H9 (cell line): ENCODE measurements at regions not wholly inside any gene's neighbourhood (a gene's known extent, or its start where the extent isn't known, plus 50 kb on each side); places are given as distances from the start of the nearest gene placed in this dataset.

ENCODE experiments used
- DNase-seq: peaks from one replicate; pipeline ENCODE4 v3.0.0-alpha.2; 2017
- H2AFZ ChIP-seq: one replicate; pipeline ENCODE4 v1.6.1; 2013; ENCODE audit warnings: mild to moderate bottlenecking, low read length, control low read depth, moderate library complexity
- H2AK5ac ChIP-seq: 2 replicates; pipeline ENCODE4 v1.6.1; 2013; ENCODE audit warnings: low read length, control low read depth, mixed read lengths; ENCODE audit not compliant: insufficient read length
- H2BK120ac ChIP-seq: one replicate; pipeline ENCODE4 v1.6.1; 2013; ENCODE audit warnings: low read depth, mild to moderate bottlenecking, low read length, control low read depth, inconsistent platforms; ENCODE audit not compliant: poor library complexity, severe bottlenecking
- H2BK12ac ChIP-seq: 2 replicates; pipeline ENCODE4 v1.6.1; 2013; ENCODE audit warnings: low read length, control low read depth, mixed read lengths, low read depth; ENCODE audit not compliant: insufficient read length
- H2BK15ac ChIP-seq: 2 replicates; pipeline ENCODE4 v1.6.1; 2013; ENCODE audit warnings: low read depth, low read length, control low read depth
- H2BK20ac ChIP-seq: one replicate; pipeline ENCODE4 v1.6.1; 2013; ENCODE audit warnings: low read depth, mild to moderate bottlenecking, low read length, control low read depth, inconsistent platforms; ENCODE audit not compliant: poor library complexity, severe bottlenecking
- H2BK5ac ChIP-seq: 2 replicates; pipeline ENCODE4 v1.6.1; 2013; ENCODE audit warnings: low read length, control low read depth, mixed read lengths; ENCODE audit not compliant: insufficient read length
- H3K14ac ChIP-seq: 2 replicates; pipeline ENCODE4 v1.6.1; 2013; ENCODE audit warnings: low read length, control low read depth; ENCODE audit not compliant: insufficient read depth
- H3K18ac ChIP-seq: 2 replicates; pipeline ENCODE4 v1.6.1; 2013; ENCODE audit warnings: low read depth, mild to moderate bottlenecking, mixed read lengths, low read length, control low read depth; ENCODE audit not compliant: insufficient read length
- H3K23ac ChIP-seq: 2 replicates; pipeline ENCODE4 v1.6.1; 2013; ENCODE audit warnings: low read length, control low read depth, mixed read lengths, low read depth; ENCODE audit not compliant: insufficient read length
- H3K23me2 ChIP-seq: 2 replicates; pipeline ENCODE4 v1.6.1; 2013; ENCODE audit warnings: low read depth, mild to moderate bottlenecking, mixed read lengths, low read length, control low read depth; ENCODE audit not compliant: insufficient read length, poor library complexity, severe bottlenecking
- H3K27ac ChIP-seq: 2 replicates; pipeline ENCODE4 v1.5.1; 2013; ENCODE audit warnings: low read length, control low read depth, mixed read lengths, low read depth; ENCODE audit not compliant: insufficient read length
- H3K27me3 ChIP-seq: 2 replicates; pipeline ENCODE4 v1.6.1; 2013; ENCODE audit warnings: low read length, control low read depth, inconsistent platforms; ENCODE audit not compliant: insufficient read depth
- H3K4ac ChIP-seq: 2 replicates; pipeline ENCODE4 v1.6.1; 2013; ENCODE audit warnings: low read depth, mild to moderate bottlenecking, control low read depth, inconsistent platforms, low read length, moderate library complexity
- H3K4me1 ChIP-seq: 2 replicates; pipeline ENCODE4 v1.6.1; 2013; ENCODE audit warnings: low read length, control low read depth, inconsistent platforms; ENCODE audit not compliant: insufficient read depth
- H3K4me2 ChIP-seq: 2 replicates; pipeline ENCODE4 v1.6.1; 2013; ENCODE audit warnings: low read length, control low read depth, mixed read lengths; ENCODE audit not compliant: insufficient read length, insufficient read depth
- H3K56ac ChIP-seq: 2 replicates; pipeline ENCODE4 v1.6.1; 2013; ENCODE audit warnings: low read depth, mild to moderate bottlenecking, mixed read lengths, low read length, control low read depth; ENCODE audit not compliant: insufficient read length
- H3K79me1 ChIP-seq: 2 replicates; pipeline ENCODE4 v1.6.1; 2013; ENCODE audit warnings: low read depth, mild to moderate bottlenecking, moderate library complexity, low read length, control low read depth, inconsistent platforms; ENCODE audit not compliant: insufficient read depth, poor library complexity, severe bottlenecking
- H3K79me2 ChIP-seq: 2 replicates; pipeline ENCODE4 v1.6.1; 2013; ENCODE audit warnings: low read length, control low read depth, inconsistent platforms; ENCODE audit not compliant: insufficient read depth
- H3K9ac ChIP-seq: 2 replicates; pipeline ENCODE4 v1.6.1; 2013; ENCODE audit warnings: low read length, control low read depth, mixed read lengths; ENCODE audit not compliant: insufficient read length; ENCODE audit errors: extremely low read depth
- H3K9me3 ChIP-seq: one replicate; pipeline ENCODE4 v1.6.1; 2013; ENCODE audit warnings: low read depth, low read length, inconsistent platforms; ENCODE audit not compliant: control insufficient read depth
- H3T11ph ChIP-seq: one replicate; pipeline ENCODE4 v1.6.1; 2013; ENCODE audit warnings: mild to moderate bottlenecking, low read length, control low read depth, inconsistent platforms
- H4K20me1 ChIP-seq: one replicate; pipeline ENCODE4 v1.6.1; 2013; ENCODE audit not compliant: control insufficient read depth, insufficient read length, insufficient read depth
- H4K5ac ChIP-seq: 2 replicates; pipeline ENCODE4 v1.6.1; 2013; ENCODE audit warnings: low read depth, mild to moderate bottlenecking, mixed read lengths, low read length, control low read depth; ENCODE audit not compliant: insufficient read length
- H4K8ac ChIP-seq: replicated peaks from 2 replicates; pipeline ENCODE4 v1.6.1; 2013; ENCODE audit warnings: low read length, control low read depth, mixed read lengths, low read depth; ENCODE audit not compliant: insufficient read length
- H4K91ac ChIP-seq: 2 replicates; pipeline ENCODE4 v1.6.1; 2013; ENCODE audit warnings: low read depth, mild to moderate bottlenecking, moderate library complexity, mixed read lengths, low read length, control low read depth; ENCODE audit not compliant: insufficient read length
- H3K27ac Mint-ChIP-seq, 3 experiments: 2 replicates in 2 of 3; 3 replicates in 1 of 3; pipeline ENCODE4 v1.8.0; 2020 to 2021; ENCODE audit warnings: mixed read lengths in 3 of 3, mild to moderate bottlenecking in 1 of 3, moderate library complexity in 1 of 3
- H3K27me3 Mint-ChIP-seq: 2 replicates; pipeline ENCODE4 v1.8.0; 2021; ENCODE audit warnings: low read depth, mild to moderate bottlenecking, moderate library complexity, mixed read lengths
- H3K36me3 Mint-ChIP-seq, 3 experiments: 2 replicates in 2 of 3; 3 replicates in 1 of 3; pipeline ENCODE4 v1.8.0; 2020 to 2021; ENCODE audit warnings: low read depth in 3 of 3, mixed read lengths in 3 of 3; ENCODE audit not compliant: insufficient read depth in 1 of 3
- H3K4me1 Mint-ChIP-seq, 2 experiments: 2 replicates each; pipeline ENCODE4 v1.8.0; 2020; ENCODE audit warnings: mixed read lengths in 2 of 2
- H3K4me3 Mint-ChIP-seq, 2 experiments: 2 replicates in 1 of 2; 3 replicates in 1 of 2; pipeline ENCODE4 v1.8.0; 2020 to 2021; ENCODE audit warnings: mild to moderate bottlenecking in 2 of 2, mixed read lengths in 2 of 2, moderate library complexity in 1 of 2
- H3K9me3 Mint-ChIP-seq, 2 experiments: 2 replicates in 1 of 2; 3 replicates in 1 of 2; pipeline ENCODE4 v1.8.0; 2020; ENCODE audit warnings: mild to moderate bottlenecking in 2 of 2, mixed read lengths in 2 of 2, moderate library complexity in 1 of 2
- CTCF ChIP-seq: fragments of 200-600 bp; sonication (generic); conservative IDR thresholded peaks from 3 replicates; pipeline ENCODE4 v1.8.0; 2021; ENCODE audit warnings: antibody characterized with exemption, mild to moderate bottlenecking
- WGBS: extraction: QIAGEN DNeasy Blood & Tissue Kit; methylation state at CpG from one replicate; pipeline ENCODE4 v1.1.7; 2013; ENCODE audit warnings: missing lambda C conversion rate, low lambda C conversion rate, mixed read lengths; ENCODE audit not compliant: insufficient read length; ENCODE audit errors: extremely low coverage; 5-methylcytosine and 5-hydroxymethylcytosine counted together

- no peak overlapping the region for H3T11ph ChIP-seq
- H2BK15ac ChIP-seq = no peak overlapping the region
- no peak overlapping the region for H3K9ac ChIP-seq
- peaks cover 34 to 41% of the 10 kb centered on the region in 2 experiments for H3K4me1 Mint-ChIP-seq
- H3K56ac ChIP-seq = no peak overlapping the region
- H3K27me3 ChIP-seq = no peaks in the 10 kb centered on the region
- no peak overlapping the region for H2BK12ac ChIP-seq
- no peak overlapping the region for H3K4ac ChIP-seq
- no peak overlapping the region for H4K5ac ChIP-seq
- no peak overlapping the region for H3K4me2 ChIP-seq
- H3K4me3 Mint-ChIP-seq = no peak overlapping the region
- no peaks in the 10 kb centered on the region for H4K20me1 ChIP-seq
- peaks cover 10% of the 10 kb centered on the region for H3K27me3 Mint-ChIP-seq
- no peak overlapping the region for H3K14ac ChIP-seq
- H4K8ac ChIP-seq = no peak overlapping the region
- H3K79me1 ChIP-seq = no peaks in the 10 kb centered on the region
- no peak for DNase-seq
- no peaks in the 10 kb centered on the region for H3K9me3 ChIP-seq
- WGBS = no CpG with 5 or more reads among the region's 3 CpGs
- no peaks in the 10 kb centered on the region for H3K79me2 ChIP-seq
- peaks cover 0 to 5% (median 1%) of the 10 kb centered on the region in 3 experiments; a peak in 2 of 7 replicates for H3K36me3 Mint-ChIP-seq
- TF ChIP-seq CTCF = no peak
- no peak overlapping the region for H2BK120ac ChIP-seq
- H2AK5ac ChIP-seq = no peak overlapping the region
- H3K23ac ChIP-seq = no peak overlapping the region
- H3K23me2 ChIP-seq = no peaks in the 10 kb centered on the region
- no peak overlapping the region for H3K18ac ChIP-seq
- no peak overlapping the region for H4K91ac ChIP-seq
- no peak overlapping the region for H3K27ac ChIP-seq
- H2BK20ac ChIP-seq = no peak overlapping the region
- peaks cover 4 to 7% of the 10 kb centered on the region in 2 experiments for H3K9me3 Mint-ChIP-seq
- peaks cover 6% of the 10 kb centered on the region; the same call in 1 of the 2 replicates for H3K4me1 ChIP-seq
- no peak overlapping the region for H2AFZ ChIP-seq
- H3K27ac Mint-ChIP-seq = peak overlapping the region in 1 of 3 experiments; percentile 42; a peak in 1 of 7 replicates
- no peak overlapping the region for H2BK5ac ChIP-seq
These were observed 120.1 kb upstream of the CDYL start for GRCh38 chr6:4656106-4656505.
